OCI-LY1 (cell line): ENCODE measurements at regions not wholly inside any gene's neighbourhood (a gene's known extent, or its start where the extent isn't known, plus 50 kb on each side); places are given as distances from the start of the nearest gene placed in this dataset.

Experiments
- H2AFZ ChIP-seq: fragments of 200-600 bp; sonication (generic), shearing (Covaris generic); 2 replicates; pipeline ENCODE4 v1.6.0; 2014; ENCODE audit warnings: antibody characterized with exemption, mild to moderate bottlenecking, low read length
- H3F3A ChIP-seq: fragments of 200-600 bp; sonication (generic), shearing (Covaris generic); 2 replicates; pipeline ENCODE4 v1.6.0; 2014; ENCODE audit warnings: mild to moderate bottlenecking, antibody characterized with exemption, low read length, moderate library complexity; ENCODE audit not compliant: insufficient read depth
- H3K27ac ChIP-seq: fragments of 200-600 bp; sonication (generic); 2 replicates; pipeline ENCODE4 v1.5.1; 2014; ENCODE audit warnings: low read length, mixed run types, mild to moderate bottlenecking, low read depth; ENCODE audit not compliant: poor library complexity, severe bottlenecking
- H3K27me3 ChIP-seq: fragments of 200-600 bp; sonication (generic); 2 replicates; pipeline ENCODE4 v1.6.0; 2014; ENCODE audit warnings: antibody characterized with exemption, mild to moderate bottlenecking, low read length, moderate library complexity; ENCODE audit not compliant: insufficient read depth
- H3K36me3 ChIP-seq: fragments of 200-600 bp; sonication (generic); 2 replicates; pipeline ENCODE4 v1.6.1; 2014; ENCODE audit warnings: mild to moderate bottlenecking, antibody characterized with exemption, low read length, moderate library complexity, mixed read lengths; ENCODE audit not compliant: insufficient read depth
- H3K4me1 ChIP-seq: fragments of 200-600 bp; sonication (generic); 2 replicates; pipeline ENCODE4 v1.5.1; 2014; ENCODE audit warnings: mild to moderate bottlenecking, low read length, moderate library complexity; ENCODE audit not compliant: insufficient read depth, severe bottlenecking
- H3K4me2 ChIP-seq: fragments of 200-600 bp; sonication (generic), shearing (Covaris generic); 2 replicates; pipeline ENCODE4 v1.6.1; 2014; ENCODE audit warnings: low read length
- H3K4me3 ChIP-seq: fragments of 200-600 bp; sonication (generic); 2 replicates; pipeline ENCODE4 v1.5.1; 2014; ENCODE audit warnings: low read length, low read depth, mild to moderate bottlenecking, mixed read lengths; ENCODE audit not compliant: poor library complexity, severe bottlenecking
- H3K79me2 ChIP-seq: fragments of 200-600 bp; shearing (Covaris generic); 2 replicates; pipeline ENCODE4 v1.6.1; 2016; ENCODE audit warnings: mixed run types, low read length, mixed read lengths; ENCODE audit not compliant: insufficient read depth
- H3K9ac ChIP-seq: fragments of 200-600 bp; sonication (generic), shearing (Covaris generic); 2 replicates; pipeline ENCODE4 v1.6.1; 2014; ENCODE audit warnings: mild to moderate bottlenecking, low read length, mixed read lengths
- H3K9me2 ChIP-seq: fragments of 200-600 bp; sonication (generic), shearing (Covaris generic); 2 replicates; pipeline ENCODE4 v1.6.1; 2014; ENCODE audit warnings: low read depth, mild to moderate bottlenecking, low read length, mixed read lengths
- H3K9me3 ChIP-seq: fragments of 200-600 bp; shearing (Covaris generic); 2 replicates; pipeline ENCODE4 v1.6.1; 2014; ENCODE audit warnings: low read length, mixed read lengths
- H4K20me1 ChIP-seq: fragments of 200-600 bp; sonication (generic), shearing (Covaris generic); 2 replicates; pipeline ENCODE4 v1.6.0; 2016; ENCODE audit warnings: mild to moderate bottlenecking, low read length; ENCODE audit not compliant: insufficient read depth
- EZH2 ChIP-seq: fragments of 200-600 bp; sonication (generic), shearing (Covaris generic); IDR thresholded peaks from 2 replicates; pipeline ENCODE4 v1.8.0; 2017; ENCODE audit warnings: borderline replicate concordance, mixed run types, mild to moderate bottlenecking, antibody characterized with exemption, low read length, moderate library complexity, mixed read lengths
- TF ChIP-seq, protein P1 (sequence below): fragments of 200-600 bp; sonication (generic), shearing (Covaris generic); IDR thresholded peaks from 2 replicates; pipeline ENCODE4 v1.5.1; 2017; ENCODE audit warnings: mild to moderate bottlenecking, antibody characterized with exemption, low read length, moderate library complexity, mixed read lengths

DNA sequence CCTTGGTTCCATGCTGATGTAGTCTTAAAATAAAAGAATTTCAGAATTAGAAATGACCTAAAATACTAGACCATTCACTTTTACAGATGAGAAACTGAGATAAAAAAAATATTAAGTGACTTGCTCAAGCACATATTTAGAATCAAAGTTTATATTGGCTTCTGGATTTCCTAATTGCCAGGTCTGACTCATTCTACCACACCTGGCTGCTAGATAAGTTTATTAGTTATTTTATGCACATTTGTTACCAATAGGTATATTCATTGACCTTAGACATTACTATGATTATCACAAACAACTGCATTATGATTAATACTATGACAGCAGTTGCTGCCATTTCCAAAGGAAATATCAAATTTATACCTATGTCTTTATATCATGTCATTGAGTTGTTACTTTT is 497.5 kb downstream of the RWDD3 start:
- Histone ChIP-seq H3K4me2 (no peak overlapping the region), H3K36me3 (no peaks in the 10 kb centered on the region), H3K27me3 (no peaks in the 10 kb centered on the region), H3K9me2 (no peaks in the 10 kb centered on the region), H4K20me1 (no peaks in the 10 kb centered on the region), H3K9me3 (no peaks in the 10 kb centered on the region), H3K4me3 (no peak overlapping the region), H3K27ac (no peak overlapping the region), H3K4me1 (no peaks in the 10 kb centered on the region), H3K79me2 (no peaks in the 10 kb centered on the region), H3F3A (no peaks in the 10 kb centered on the region), H3K9ac (no peak overlapping the region), H2AFZ (no peak overlapping the region)
- TF ChIP-seq EZH2 = no peak
- TF ChIP-seq, protein P1, sequence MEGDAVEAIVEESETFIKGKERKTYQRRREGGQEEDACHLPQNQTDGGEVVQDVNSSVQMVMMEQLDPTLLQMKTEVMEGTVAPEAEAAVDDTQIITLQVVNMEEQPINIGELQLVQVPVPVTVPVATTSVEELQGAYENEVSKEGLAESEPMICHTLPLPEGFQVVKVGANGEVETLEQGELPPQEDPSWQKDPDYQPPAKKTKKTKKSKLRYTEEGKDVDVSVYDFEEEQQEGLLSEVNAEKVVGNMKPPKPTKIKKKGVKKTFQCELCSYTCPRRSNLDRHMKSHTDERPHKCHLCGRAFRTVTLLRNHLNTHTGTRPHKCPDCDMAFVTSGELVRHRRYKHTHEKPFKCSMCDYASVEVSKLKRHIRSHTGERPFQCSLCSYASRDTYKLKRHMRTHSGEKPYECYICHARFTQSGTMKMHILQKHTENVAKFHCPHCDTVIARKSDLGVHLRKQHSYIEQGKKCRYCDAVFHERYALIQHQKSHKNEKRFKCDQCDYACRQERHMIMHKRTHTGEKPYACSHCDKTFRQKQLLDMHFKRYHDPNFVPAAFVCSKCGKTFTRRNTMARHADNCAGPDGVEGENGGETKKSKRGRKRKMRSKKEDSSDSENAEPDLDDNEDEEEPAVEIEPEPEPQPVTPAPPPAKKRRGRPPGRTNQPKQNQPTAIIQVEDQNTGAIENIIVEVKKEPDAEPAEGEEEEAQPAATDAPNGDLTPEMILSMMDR = no peak

DNA sequence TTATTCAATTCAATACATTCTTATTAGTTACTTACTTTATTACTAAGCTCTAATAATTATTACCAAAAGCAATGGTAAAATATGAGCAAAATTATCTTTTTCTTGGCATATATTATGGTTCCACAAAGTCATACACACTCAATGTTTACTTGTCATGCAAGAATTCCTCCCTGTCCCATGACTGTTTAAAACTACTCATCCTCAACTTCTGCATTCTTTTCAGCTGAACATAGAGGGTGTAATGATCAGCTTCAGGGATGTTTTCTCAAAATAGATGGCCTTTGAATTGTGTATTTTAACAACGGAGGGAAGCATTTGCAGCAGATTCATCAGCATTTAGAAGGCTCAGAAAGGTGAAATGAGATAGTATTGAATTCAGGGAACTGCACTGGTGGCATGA is 499.0 kb downstream of the RWDD3 start:
- TF ChIP-seq EZH2 = no peak
- TF ChIP-seq, protein P1 = no peak
- Histone ChIP-seq H3K27ac (no peak overlapping the region), H3K4me3 (no peak overlapping the region), H3F3A (no peaks in the 10 kb centered on the region), H3K9me2 (no peaks in the 10 kb centered on the region), H3K79me2 (no peaks in the 10 kb centered on the region), H2AFZ (no peak overlapping the region; the same call in 1 of the 2 replicates), H3K9me3 (no peaks in the 10 kb centered on the region), H3K4me1 (no peaks in the 10 kb centered on the region), H3K36me3 (no peaks in the 10 kb centered on the region), H3K27me3 (no peaks in the 10 kb centered on the region), H4K20me1 (no peaks in the 10 kb centered on the region), H3K4me2 (no peak overlapping the region), H3K9ac (no peak overlapping the region)

DNA sequence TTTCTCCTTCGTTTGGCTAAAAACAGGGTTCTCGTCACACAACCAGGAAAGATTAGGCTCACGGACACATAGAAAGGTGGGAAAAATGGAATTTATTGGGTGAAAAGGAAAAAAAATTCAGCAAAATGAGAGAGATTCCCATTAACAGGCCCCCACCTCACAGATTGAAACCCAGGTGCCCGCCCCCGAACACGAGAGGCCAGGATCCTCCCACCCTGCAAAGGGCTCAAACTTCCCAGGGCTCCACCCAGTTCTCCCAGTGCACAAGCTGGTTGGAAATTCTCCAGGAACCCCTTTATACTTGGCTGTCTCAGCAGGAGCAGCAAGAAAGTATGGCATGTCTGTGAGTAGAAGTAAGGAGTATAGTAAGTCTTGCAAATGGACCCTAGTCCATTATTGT is 499.7 kb downstream of the RWDD3 start:
- no peak overlapping the region for H3K9ac ChIP-seq
- TF ChIP-seq, protein P1 = no peak
- no peak for TF ChIP-seq EZH2
- H4K20me1 ChIP-seq = no peaks in the 10 kb centered on the region
- H3K4me1 ChIP-seq = no peaks in the 10 kb centered on the region
- no peak overlapping the region for H3K4me3 ChIP-seq
- H2AFZ ChIP-seq = no peak overlapping the region
- H3K4me2 ChIP-seq = no peak overlapping the region
- no peaks in the 10 kb centered on the region for H3K79me2 ChIP-seq
- H3K9me3 ChIP-seq = no peaks in the 10 kb centered on the region
- H3K9me2 ChIP-seq = no peaks in the 10 kb centered on the region
- no peak overlapping the region for H3K27ac ChIP-seq
- H3K27me3 ChIP-seq = no peaks in the 10 kb centered on the region
- no peaks in the 10 kb centered on the region for H3F3A ChIP-seq
- H3K36me3 ChIP-seq = no peaks in the 10 kb centered on the region
